ENCODE measurements at regions not wholly inside any gene's neighbourhood (a gene's known extent, or its start where the extent isn't known, plus 50 kb on each side); places are given as distances from the start of the nearest gene placed in this dataset.
A peak's percentile ranks its signal among the peaks of the same experiment; 100 is the strongest.

- peak overlapping the region; percentile 92 for H3K27ac Mint-ChIP-seq
- H3K27me3 ChIP-seq = no peaks in the 10 kb centered on the region
- peaks cover 33% of the 10 kb centered on the region for H3K4me1 ChIP-seq
- TF ChIP-seq EZH2 (IDR thresholded peaks at IDR 0.05) (no peak), EZH2phosphoT487 (IDR thresholded peaks at IDR 0.05) (no peak), CTCF (IDR thresholded peaks at IDR 0.05) (no peak)
- H3K9me3 Mint-ChIP-seq = peaks cover 8% of the 10 kb centered on the region
- no peak overlapping the region for H3K4me3 ChIP-seq
- no peak overlapping the region for H3K9ac ChIP-seq
- H3K4me2 ChIP-seq = peak overlapping the region; percentile 4
- no peak for DNase-seq (ENCODE audit: low spot score)
- H3K36me3 Mint-ChIP-seq = no peaks in the 10 kb centered on the region
- peaks cover 64% of the 10 kb centered on the region for H3K4me1 Mint-ChIP-seq
- H2AFZ ChIP-seq (replicated peaks) = peak overlapping the region; percentile 9
- no peak overlapping the region for H3K4me3 Mint-ChIP-seq
- H3K27ac ChIP-seq = peak overlapping the region; percentile 78
- H4K20me1 ChIP-seq (ENCODE audit: low read depth) = no peaks in the 10 kb centered on the region
- H3F3A ChIP-seq (ENCODE audit: low read depth) = peaks cover 31% of the 10 kb centered on the region
- H3K36me3 ChIP-seq = no peaks in the 10 kb centered on the region
- H3K9me3 ChIP-seq (ENCODE audit: low read depth) = no peaks in the 10 kb centered on the region
- no peaks in the 10 kb centered on the region for H3K79me2 ChIP-seq (ENCODE audit: low read depth)
- H3K27me3 Mint-ChIP-seq (ENCODE audit: insufficient read depth, low read depth) = peaks cover 4% of the 10 kb centered on the region
These were observed 282.3 kb downstream of the SOX11 start for GRCh38 chr2:5974477-5974876.

- Histone ChIP-seq H3K4me1 (peaks cover 38% of the 10 kb centered on the region), H3K4me3 (no peak overlapping the region), H2AFZ (replicated peaks) (no peak overlapping the region), H3F3A (ENCODE audit: low read depth) (peaks cover 31% of the 10 kb centered on the region), H3K9ac (no peak overlapping the region), H3K9me3 (ENCODE audit: low read depth) (no peaks in the 10 kb centered on the region), H3K27ac (peak overlapping the region; percentile 78), H3K36me3 (no peaks in the 10 kb centered on the region), H4K20me1 (ENCODE audit: low read depth) (no peaks in the 10 kb centered on the region), H3K4me2 (peak overlapping the region; percentile 59), H3K27me3 (no peaks in the 10 kb centered on the region), H3K79me2 (ENCODE audit: low read depth) (no peaks in the 10 kb centered on the region)
- peak overlapping the region; percentile 92 for H3K27ac Mint-ChIP-seq
- no peaks in the 10 kb centered on the region for H3K36me3 Mint-ChIP-seq
- no peak for TF ChIP-seq EZH2 (IDR thresholded peaks at IDR 0.05)
- no peak for TF ChIP-seq CTCF (IDR thresholded peaks at IDR 0.05)
- no peak for TF ChIP-seq EZH2phosphoT487 (IDR thresholded peaks at IDR 0.05)
- no peak overlapping the region for H3K4me3 Mint-ChIP-seq
- H3K4me1 Mint-ChIP-seq = peaks cover 68% of the 10 kb centered on the region
- H3K27me3 Mint-ChIP-seq (ENCODE audit: insufficient read depth, low read depth) = peaks cover 5% of the 10 kb centered on the region
- peak; percentile 58 for DNase-seq (ENCODE audit: low spot score)
- H3K9me3 Mint-ChIP-seq = peaks cover 8% of the 10 kb centered on the region
These were observed 283.2 kb downstream of the SOX11 start for GRCh38 chr2:5975401-5975800.

GRCh38 chr2:5976531-5977065 lies 284.4 kb downstream of the SOX11 start:
- Histone ChIP-seq H3K4me1 (peaks cover 36% of the 10 kb centered on the region), H3K9ac (no peak overlapping the region), H3K36me3 (no peaks in the 10 kb centered on the region), H3K4me2 (no peak overlapping the region), H3K79me2 (ENCODE audit: low read depth) (no peaks in the 10 kb centered on the region), H3F3A (ENCODE audit: low read depth) (peaks cover 41% of the 10 kb centered on the region), H3K27ac (no peak overlapping the region), H4K20me1 (ENCODE audit: low read depth) (no peaks in the 10 kb centered on the region), H3K4me3 (no peak overlapping the region), H3K27me3 (no peaks in the 10 kb centered on the region), H2AFZ (replicated peaks) (no peak overlapping the region), H3K9me3 (ENCODE audit: low read depth) (no peaks in the 10 kb centered on the region)
- DNase-seq (ENCODE audit: low spot score) = no peak
- Mint-ChIP-seq H3K4me1 (peaks cover 71% of the 10 kb centered on the region), H3K4me3 (no peak overlapping the region), H3K27me3 (ENCODE audit: insufficient read depth, low read depth) (peaks cover 5% of the 10 kb centered on the region), H3K36me3 (no peaks in the 10 kb centered on the region), H3K27ac (peak overlapping the region; percentile 82), H3K9me3 (peaks cover 8% of the 10 kb centered on the region)
- TF ChIP-seq CTCF (IDR thresholded peaks at IDR 0.05) (no peak), EZH2phosphoT487 (IDR thresholded peaks at IDR 0.05) (no peak), EZH2 (IDR thresholded peaks at IDR 0.05) (no peak)

Measured in neural progenitor cell (in vitro differentiated cells).